ENCODE measurements at regions not wholly inside any gene's neighbourhood (a gene's known extent, or its start where the extent isn't known, plus 50 kb on each side); places are given as distances from the start of the nearest gene placed in this dataset.

GRCh38 chr10:3987143-3987974, 202.3 kb upstream of the KLF6 start:
- TF ChIP-seq POLR2AphosphoS5 (IDR thresholded peaks at IDR 0.05; ENCODE audit: insufficient read depth, low read depth, low read length) (no peak), CTCF (IDR thresholded peaks at IDR 0.05; ENCODE audit: extremely low read depth in 1 of 2, insufficient read depth in 1 of 2, low read depth in 1 of 2, low read length in 2 of 2) (no peak)
